NOMO-1 treated with dmso at 0.1 percent for 144 hours (cell line): ENCODE measurements at regions not wholly inside any gene's neighbourhood (a gene's known extent, or its start where the extent isn't known, plus 50 kb on each side); places are given as distances from the start of the nearest gene placed in this dataset.
"Not testable (repeated sequence)": the region's sequence is repeated elsewhere in the genome, so short reads cannot be mapped to it uniquely, and the experiment has no call there.

Experiments
- DNase-seq: peaks from one replicate; lab custom pipeline; 2025; ENCODE audit not compliant: unreplicated experiment; lab: John Stamatoyannopoulos, UW

DNA sequence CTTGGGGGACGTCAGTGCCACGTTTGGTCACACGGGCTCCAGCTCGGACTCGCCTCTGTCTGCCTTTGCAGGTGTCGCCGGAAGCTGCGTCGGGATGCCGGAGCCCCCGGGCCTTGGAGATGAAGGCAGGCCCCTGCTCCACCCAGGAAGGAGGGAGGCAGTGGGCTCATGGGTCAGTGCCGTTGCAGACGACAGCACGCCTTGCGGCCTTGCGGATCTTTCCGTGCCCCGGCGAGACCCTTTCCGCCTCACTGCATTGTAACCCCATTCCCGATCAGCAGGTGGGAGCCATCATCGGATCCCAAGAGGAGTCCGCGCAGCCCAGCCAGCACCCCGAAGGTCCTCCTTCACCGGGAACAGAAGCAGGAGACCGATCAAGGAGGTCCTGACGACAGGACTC lies 1422.2 kb upstream of the PCDH10 start:
- not testable (repeated sequence) for DNase-seq

DNA sequence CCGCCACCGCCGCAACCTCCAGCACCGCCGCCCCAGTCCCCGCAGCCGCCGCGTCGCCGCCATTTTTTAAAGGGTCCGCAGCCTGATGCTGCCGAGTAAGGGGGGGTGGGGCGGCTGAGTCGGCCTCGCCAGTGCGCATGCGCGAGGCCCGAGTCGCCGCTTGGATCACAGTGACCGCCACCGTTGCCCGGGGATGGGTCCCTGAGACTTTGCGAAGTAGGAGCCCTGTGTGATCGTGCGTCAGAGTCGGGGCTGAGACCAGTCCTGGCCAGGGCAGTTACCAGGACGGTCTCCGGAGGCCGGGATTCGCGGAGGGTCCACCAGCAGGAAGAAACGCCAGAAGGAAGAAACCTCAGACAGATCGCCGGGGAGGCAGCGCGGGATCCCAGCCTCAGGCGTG lies 1421.7 kb upstream of the PCDH10 start:
- not testable (repeated sequence) for DNase-seq

DNA sequence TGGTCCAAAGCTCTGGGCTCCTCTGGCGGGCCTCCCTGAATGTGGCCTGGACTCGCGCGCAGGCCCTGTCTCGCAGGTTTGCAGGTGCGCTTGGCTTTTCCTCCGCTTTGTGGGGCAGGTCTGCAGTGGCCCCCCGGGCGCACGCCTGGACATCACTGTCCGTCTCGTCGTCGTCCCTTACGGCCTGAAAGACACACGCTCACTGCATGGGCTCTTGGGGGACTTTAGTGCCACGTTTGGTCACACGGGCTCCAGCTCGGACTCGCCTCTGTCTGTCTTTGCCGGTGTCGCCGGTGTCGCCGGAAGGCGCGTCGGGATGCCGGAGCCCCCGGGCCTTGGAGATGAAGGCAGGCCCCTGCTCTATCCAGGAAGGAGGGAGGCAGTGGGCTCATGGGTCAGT lies 1419.9 kb upstream of the PCDH10 start:
- DNase-seq: not testable (repeated sequence)

DNA sequence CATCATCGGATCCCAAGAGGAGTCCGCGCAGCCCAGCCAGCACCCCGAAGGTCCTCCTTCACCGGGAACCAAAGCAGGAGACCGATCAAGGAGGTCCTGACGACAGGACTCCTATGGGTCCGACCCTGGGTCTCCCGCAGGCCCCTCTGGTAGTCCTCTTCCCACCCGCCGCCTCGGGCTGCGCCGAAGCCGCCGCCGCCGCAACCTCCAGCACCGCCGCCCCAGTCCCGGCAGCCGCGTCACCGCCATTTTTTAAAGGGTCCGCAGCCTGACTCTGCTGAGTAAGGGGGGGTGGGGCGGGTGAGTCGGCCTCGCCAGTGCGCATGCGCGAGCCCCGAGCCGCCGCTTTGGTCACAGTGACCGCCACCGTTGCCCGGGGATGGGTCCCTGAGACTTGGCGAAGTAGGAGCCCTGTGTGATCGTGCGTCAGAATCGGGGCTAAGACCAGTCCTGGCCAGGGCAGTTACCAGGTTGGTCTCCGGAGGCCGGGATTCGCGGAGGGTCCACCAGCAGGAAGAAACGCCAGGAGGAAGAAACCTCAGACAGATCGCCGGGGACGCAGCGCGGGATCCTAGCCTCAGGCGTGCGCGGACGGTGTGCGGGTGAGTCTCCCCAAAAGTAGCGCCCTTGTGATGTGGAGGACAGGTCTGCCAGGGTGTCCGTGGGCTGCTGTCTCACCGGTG lies 1419.2 kb upstream of the PCDH10 start:
- DNase-seq: not testable (repeated sequence)

DNA sequence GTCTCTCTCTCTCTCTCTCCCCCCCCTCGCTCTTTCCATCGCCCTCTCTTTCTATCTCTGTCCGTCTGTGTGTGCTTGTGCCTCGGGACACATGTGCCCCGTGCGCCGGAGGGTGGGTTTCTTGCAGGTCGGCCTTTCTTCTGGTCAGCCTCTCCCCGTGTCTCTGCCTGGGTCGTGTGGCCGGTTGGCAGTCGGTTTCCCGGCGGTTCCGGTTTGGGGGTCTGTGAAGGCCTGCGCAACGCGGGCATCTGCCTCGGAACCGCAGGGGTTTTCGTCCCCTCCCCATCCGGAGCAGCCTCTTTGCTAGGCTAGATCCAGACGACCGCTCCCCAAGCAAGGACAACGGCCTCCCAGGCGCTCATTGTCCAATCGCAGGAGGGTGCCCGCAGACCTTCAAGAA lies 1418.5 kb upstream of the PCDH10 start:
- DNase-seq: not testable (repeated sequence)

DNA sequence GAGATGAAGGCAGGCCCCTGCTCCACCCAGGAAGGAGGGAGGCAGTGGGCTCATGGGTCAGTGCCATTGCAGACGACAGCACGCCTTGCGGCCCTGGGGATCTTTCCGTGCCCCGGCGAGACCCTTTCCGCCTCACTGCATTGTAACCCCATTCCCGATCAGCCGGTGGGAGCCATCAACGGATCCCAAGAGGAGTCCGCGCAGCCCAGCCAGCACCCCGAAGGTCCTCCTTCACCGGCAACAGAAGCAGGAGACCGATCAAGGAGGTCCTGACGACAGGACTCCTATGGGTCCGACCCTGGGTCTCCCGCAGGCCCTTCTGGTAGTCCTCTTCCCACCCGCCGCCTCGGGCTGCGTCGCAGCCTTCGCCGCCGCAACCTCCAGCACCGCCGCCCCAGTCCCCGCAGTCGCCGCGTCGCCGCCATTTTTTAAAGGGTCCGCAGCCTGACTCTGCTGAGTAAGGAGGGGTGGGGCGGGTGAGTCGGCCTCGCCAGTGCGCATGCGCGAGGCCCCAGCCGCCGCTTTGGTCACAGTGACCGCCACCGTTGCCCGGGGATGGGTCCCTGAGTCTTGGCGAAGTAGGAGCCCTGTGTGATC lies 1417.0 kb upstream of the PCDH10 start:
- DNase-seq: not testable (repeated sequence)

DNA sequence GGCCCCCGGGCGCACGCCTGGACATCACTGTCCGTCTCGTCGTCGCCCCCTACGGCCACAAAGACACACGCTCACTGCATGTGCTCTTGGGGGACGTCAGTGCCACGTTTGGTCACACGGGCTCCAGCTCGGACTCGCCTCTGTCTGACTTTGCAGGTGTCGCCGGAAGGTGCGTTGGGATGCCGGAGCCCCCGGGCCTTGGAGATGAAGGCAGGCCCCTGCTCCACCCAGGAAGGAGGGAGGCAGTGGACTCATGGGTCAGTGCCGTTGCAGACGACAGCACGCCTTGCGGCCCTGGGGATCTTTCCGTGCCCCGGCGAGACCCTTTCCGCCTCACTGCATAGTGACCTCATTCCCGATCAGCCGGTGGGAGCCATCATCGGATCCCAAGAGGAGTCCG lies 1414.8 kb upstream of the PCDH10 start:
- DNase-seq: not testable (repeated sequence)

DNA sequence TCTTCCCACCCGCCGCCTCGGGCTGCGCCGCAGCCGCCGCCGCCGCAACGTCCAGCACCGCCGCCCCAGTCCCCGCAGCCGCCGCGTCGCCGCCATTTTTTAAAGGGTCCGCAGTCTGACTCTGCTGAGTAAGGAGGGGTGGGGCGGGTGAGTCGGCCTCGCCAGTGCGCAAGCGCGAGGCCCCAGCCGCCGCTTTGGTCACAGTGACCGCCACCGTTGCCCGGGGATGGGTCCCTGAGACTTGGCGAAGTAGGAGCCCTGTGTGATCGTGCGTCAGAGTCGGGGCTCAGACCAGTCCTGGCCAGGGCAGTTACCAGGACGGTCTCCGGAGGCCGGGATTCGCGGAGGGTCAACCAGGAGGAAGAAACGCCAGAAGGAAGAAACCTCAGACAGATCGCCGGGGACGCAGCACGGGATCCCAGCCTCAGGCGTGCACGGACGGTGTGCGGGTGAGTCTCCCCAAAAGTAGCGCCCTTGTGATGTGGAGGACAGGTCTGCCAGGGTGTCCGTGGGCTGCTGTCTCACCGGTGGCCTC lies 1414.2 kb upstream of the PCDH10 start:
- not testable (repeated sequence) for DNase-seq

DNA sequence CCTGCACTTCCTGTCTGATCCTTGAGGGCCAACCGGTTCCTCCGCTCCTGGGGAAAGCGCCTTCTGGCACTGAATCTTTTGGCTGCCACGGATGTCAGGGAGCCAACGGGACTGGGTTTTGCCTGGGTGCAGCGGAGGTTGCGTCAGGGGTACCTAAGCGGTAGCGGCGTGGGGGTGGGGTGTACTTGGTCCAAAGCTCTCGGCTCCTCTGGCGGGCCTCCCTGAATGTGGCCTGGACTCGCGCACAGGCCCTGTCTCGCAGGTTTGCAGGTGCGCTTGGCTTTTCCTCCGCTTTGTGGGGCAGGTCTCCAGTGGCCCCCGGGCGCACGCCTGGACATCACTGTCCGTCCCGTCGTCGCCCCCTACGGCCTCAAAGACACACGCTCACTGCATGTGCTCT lies 1410.1 kb upstream of the PCDH10 start:
- not testable (repeated sequence) for DNase-seq

DNA sequence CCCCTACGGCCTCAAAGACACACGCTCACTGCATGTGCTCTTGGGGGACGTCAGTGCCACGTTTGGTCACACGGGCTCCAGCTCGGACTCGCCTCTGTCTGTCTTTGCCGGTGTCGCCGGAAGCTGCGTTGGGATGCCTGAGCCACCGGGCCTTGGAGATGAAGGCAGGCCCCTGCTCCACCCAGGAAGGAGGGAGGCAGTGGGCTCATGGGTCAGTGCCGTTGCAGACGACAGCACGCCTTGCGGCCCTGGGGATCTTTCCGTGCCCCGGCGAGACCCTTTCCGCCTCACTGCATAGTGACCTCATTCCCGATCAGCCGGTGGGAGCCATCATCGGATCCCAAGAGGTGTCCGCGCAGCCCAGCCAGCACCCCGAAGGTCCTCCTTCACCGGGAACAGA lies 1407.3 kb upstream of the PCDH10 start:
- DNase-seq: not testable (repeated sequence)

DNA sequence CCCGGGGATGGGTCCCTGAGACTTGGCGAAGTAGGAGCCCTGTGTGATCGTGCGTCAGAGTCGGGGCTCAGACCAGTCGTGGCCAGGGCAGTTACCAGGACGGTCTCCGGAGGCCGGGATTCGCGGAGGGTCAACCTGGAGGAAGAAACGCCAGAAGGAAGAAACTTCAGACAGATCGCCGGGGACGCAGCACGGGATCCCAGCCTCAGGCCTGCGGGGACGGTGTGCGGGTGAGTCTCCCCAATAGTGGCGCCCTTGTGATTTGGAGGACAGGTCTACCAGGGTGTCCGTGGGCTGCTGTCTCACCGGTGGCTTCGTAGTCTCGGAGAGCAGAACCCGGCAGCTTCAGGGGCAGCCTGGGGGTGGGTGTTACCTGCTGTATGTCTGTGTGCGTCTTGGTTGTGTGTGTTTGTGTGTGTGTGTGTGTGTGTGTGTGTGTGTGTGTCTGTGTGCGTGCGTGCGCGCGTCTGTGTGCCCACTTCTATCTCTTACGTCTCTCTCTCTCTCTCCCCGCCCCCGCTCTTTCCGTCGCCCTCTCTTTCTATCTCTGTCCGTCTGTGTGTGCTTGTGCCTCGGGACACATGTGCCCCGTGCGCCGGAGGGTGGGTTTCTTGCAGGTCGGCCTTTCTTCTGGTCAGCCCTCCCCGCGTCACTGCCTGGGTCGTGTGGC lies 1406.4 kb upstream of the PCDH10 start:
- DNase-seq: not testable (repeated sequence)

DNA sequence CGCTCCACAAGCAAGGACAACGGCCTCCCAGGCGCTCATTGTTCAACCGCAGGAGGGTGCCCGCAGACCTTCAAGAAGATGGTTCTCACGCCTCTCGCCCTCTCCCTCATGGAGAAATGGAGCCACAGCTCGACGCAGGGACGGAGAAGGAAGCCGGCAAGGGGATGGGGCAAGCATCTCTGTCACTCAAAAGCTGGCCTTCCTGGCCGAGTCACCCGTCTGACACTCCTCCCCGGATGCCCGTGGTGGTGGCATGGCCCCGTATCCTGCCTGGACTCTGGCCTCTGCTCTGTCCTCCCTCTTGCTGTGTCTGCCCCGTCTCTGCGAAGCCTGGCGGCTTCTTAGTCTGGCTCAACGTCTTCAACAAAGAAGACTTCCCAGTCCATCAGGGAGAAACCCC lies 1405.7 kb upstream of the PCDH10 start:
- DNase-seq: not testable (repeated sequence)

DNA sequence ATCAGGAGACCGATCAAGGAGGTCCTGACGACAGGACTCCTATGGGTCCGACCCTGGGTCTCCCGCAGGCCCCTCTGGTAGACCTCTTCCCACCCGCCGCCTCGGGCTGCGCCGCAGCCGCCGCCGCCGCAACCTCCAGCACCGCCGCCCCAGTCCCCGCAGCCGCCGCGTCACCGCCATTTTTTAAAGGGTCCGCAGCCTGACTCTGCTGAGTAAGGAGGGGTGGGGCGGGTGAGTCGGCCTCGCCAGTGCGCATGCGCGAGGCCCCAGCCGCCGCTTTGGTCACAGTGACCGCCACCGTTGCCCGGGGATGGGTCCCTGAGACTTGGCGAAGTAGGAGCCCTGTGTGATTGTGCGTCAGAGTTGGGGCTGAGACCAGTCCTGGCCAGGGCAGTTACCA lies 1401.9 kb upstream of the PCDH10 start:
- DNase-seq: not testable (repeated sequence)

DNA sequence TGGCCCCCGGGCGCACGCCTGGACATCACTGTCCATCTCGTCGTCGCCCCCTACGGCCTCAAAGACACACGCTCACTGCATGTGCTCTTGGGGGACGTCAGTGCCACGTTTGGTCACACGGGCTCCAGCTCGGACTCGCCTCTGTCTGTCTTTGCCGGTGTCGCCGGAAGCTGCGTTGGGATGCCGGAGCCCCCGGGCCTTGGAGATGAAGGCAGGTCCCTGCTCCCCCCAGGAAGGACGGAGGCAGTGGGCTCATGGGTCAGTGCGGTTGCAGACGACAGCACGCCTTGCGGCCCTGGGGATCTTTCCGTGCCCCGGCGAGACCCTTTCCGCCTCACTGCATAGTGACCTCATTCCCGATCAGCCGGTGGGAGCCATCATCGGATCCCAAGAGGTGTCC lies 1399.9 kb upstream of the PCDH10 start:
- DNase-seq: not testable (repeated sequence)

DNA sequence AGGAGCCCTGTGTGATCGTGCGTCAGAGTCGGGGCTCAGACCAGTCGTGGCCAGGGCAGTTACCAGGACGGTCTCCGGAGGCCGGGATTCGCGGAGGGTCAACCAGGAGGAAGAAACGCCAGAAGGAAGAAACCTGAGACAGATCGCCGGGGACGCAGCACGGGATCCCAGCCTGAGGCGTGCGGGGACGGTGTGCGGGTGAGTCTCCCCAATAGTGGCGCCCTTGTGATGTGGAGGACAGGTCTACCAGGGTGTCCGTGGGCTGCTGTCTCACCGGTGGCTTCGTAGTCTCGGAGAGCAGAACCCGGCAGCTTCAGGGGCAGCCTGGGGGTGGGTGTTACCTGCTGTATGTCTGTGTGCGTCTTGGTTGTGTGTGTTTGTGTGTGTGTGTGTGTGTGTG lies 1399.1 kb upstream of the PCDH10 start:
- DNase-seq: not testable (repeated sequence)

DNA sequence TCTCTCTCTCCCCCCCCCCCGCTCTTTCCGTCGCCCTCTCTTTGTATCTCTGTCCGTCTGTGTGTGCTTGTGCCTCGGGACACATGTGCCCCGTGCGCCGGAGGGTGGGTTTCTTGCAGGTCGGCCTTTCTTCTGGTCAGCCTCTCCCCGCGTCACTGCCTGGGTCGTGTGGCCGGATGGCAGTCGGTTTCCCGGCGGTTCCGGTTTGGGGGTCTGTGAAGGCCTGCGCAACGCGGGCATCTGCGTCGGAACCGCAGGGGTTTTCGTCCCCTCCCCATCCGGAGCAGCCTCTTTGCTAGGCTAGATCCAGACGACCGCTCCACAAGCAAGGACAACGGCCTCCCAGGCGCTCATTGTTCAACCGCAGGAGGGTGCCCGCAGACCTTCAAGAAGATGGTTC lies 1398.6 kb upstream of the PCDH10 start:
- not testable (repeated sequence) for DNase-seq

DNA sequence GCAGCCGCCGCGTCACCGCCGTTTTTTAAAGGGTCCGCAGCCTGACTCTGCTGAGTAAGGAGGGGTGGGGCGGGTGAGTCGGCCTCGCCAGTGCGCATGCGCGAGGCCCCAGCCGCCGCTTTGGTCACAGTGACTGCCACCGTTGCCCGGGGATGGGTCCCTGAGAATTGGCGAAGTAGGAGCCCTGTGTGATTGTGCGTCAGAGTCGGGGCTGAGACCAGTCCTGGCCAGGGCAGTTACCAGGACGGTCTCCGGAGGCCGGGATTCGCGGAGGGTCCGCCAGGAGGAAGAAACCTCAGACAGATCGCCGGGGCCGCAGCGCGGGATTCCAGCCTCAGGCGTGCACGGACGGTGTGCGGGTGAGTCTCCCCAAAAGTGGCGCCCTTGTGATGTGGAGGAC lies 1386.9 kb upstream of the PCDH10 start:
- not testable (repeated sequence) for DNase-seq

DNA sequence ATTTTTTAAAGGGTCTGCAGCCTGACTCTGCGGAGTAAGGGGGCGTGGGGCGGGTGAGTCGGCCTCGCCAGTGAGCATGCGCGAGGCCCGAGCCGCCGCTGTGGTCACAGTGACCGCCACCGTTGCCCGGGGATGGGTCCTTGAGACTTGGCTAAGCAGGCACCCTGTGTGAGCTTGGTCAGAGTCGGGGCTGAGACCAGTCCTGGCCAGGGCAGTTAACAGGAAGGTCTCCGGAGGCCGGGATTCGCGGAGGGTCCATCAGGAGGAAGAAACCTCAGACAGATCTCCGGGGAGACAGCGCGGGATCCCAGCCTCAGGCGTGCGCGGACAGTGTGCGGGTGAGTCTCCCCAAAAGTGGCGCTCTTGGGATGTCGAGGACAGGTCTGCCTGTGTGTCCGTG lies 1384.4 kb upstream of the PCDH10 start:
- no peak for DNase-seq

DNA sequence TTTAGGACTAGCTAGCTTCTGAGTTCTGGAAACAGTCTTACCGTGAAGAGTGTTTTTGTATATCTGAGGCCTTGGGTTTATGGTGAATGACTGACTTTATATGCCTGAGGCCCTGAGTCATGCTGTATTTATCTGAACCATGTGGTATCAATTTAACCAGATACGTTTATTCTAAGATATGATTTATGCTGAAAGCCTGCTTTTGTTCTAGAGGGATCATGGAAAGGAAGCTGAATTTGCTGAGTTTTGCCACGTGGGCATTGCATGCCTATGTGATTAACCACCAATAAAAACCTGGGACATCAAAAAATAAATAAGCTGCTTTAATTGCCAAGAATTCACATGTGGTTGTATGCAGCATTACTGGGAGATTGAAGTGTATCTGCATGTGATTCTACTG lies 1374.7 kb upstream of the PCDH10 start:
- DNase-seq: not testable (repeated sequence)

DNA sequence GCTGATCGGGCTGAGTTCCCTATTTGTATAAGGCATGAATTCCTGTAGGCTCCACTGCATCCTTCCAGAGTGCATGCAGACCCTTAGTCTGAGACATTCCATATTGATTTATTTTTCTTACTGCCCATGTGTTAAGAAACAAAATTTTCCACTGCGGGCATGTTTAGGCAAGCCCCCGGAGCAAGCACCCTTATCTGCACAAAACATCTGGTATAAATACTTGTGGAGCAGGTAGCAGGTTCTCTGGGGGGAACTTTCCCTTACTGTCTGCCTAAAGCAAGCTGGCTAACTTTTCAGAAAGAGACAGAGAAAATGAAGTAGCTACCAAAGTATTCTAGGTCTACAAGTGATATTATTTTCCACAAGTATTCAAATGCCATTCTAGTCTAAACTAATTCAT lies 1338.5 kb upstream of the PCDH10 start:
- not testable (repeated sequence) for DNase-seq
